Fibroblast of mammary gland (primary cell): ENCODE measurements at regions not wholly inside any gene's neighbourhood (a gene's known extent, or its start where the extent isn't known, plus 50 kb on each side); places are given as distances from the start of the nearest gene placed in this dataset.
A peak's percentile ranks its signal among the peaks of the same experiment; 100 is the strongest.

Experiments used
- DNase-seq: peaks from one replicate; pipeline ENCODE4 v3.0.0-alpha.2; 2010; ENCODE audit warnings: low read depth
- H3K4me3 ChIP-seq: 2 replicates; pipeline ENCODE4 v1.5.1; 2011; ENCODE audit warnings: low read depth, mild to moderate bottlenecking, low read length, moderate library complexity; ENCODE audit not compliant: control insufficient read depth
- CTCF ChIP-seq: conservative IDR thresholded peaks from 2 replicates; pipeline ENCODE4 v1.5.1; 2011; ENCODE audit warnings: low read depth, low read length, inconsistent platforms; ENCODE audit not compliant: control insufficient read depth, insufficient read depth

- H3K4me3 ChIP-seq = no peak overlapping the region
- TF ChIP-seq CTCF = no peak
- DNase-seq = no peak
These were observed 154.5 kb downstream of the MYLK4 start for GRCh38 chr6:2596222-2596621.

- TF ChIP-seq CTCF = no peak
- no peak for DNase-seq
These were observed 155.9 kb downstream of the MYLK4 start for GRCh38 chr6:2594868-2595267.

GRCh38 chr6:2593167-2593566 lies 157.6 kb downstream of the MYLK4 start:
- no peak for DNase-seq
- no peak overlapping the region for H3K4me3 ChIP-seq
- TF ChIP-seq CTCF = no peak

More at GRCh38 chr6:2594868-2595267, 155.9 kb downstream of the MYLK4 start:
- H3K4me3 ChIP-seq = no peak overlapping the region

GRCh38 chr6:2589171-2589661 lies 161.5 kb downstream of the MYLK4 start:
- no peak for TF ChIP-seq CTCF
- DNase-seq = no peak
- H3K4me3 ChIP-seq = no peak overlapping the region

- H3K4me3 ChIP-seq = no peak overlapping the region
- DNase-seq = peak; percentile 20
These were observed 167.3 kb downstream of the MYLK4 start for GRCh38 chr6:2583459-2583858.

GRCh38 chr6:2582268-2582667 lies 168.5 kb downstream of the MYLK4 start:
- H3K4me3 ChIP-seq = no peak overlapping the region

More at GRCh38 chr6:2583459-2583858, 167.3 kb downstream of the MYLK4 start:
- TF ChIP-seq CTCF = no peak

More at GRCh38 chr6:2582268-2582667, 168.5 kb downstream of the MYLK4 start:
- no peak for TF ChIP-seq CTCF
- DNase-seq = no peak
